Caco-2 (cell line): ENCODE measurements at regions not wholly inside any gene's neighbourhood (a gene's known extent, or its start where the extent isn't known, plus 50 kb on each side); places are given as distances from the start of the nearest gene placed in this dataset.
"Not testable (repeated sequence)": the region's sequence is repeated elsewhere in the genome, so short reads cannot be mapped to it uniquely, and the experiment has no call there.

Experiments used
- BruUV-seq: library from RNA; stranded (reverse); fragments of 400-500 nt; replicated peaks from 2 replicates; lab custom pipeline; 2021; lab: Mats Ljungman, UMichigan
- CTCF ChIA-PET: fragments of 300-600 bp; sonication (Branson Sonifier 250); formaldehyde crosslinking; loops from one replicate; lab custom pipeline; 2022; ENCODE audit warnings: antibody characterized with exemption; lab: Charles Lee
- POLR2A ChIA-PET: fragments of 300-600 bp; sonication (Branson Sonifier 250); formaldehyde crosslinking; loops from one replicate; lab custom pipeline; 2022; ENCODE audit warnings: antibody characterized with exemption; lab: Charles Lee
- DNase-seq, 2 experiments: peaks; one replicate each; pipeline versions ENCODE4 v3.0.0 to v3.0.0-alpha.2; 2020 to 2022
- H3K27me3 ChIP-seq: replicated peaks from 2 replicates; pipeline ENCODE4 v1.6.0; 2011; ENCODE audit warnings: low read length; ENCODE audit not compliant: control insufficient read depth, insufficient read depth
- H3K36me3 ChIP-seq: 2 replicates; pipeline ENCODE4 v1.5.1; 2011; ENCODE audit warnings: low read length; ENCODE audit not compliant: control insufficient read depth, insufficient read depth
- H3K4me1 ChIP-seq: fragments of 250-450 bp; sonication (Bioruptor Pico); 2 replicates; pipeline ENCODE4 v1.5.1; 2020; ENCODE audit warnings: mild to moderate bottlenecking
- H3K4me3 ChIP-seq: 2 replicates; pipeline ENCODE4 v1.5.1; 2011; ENCODE audit warnings: low read depth, mild to moderate bottlenecking, control low read depth, low read length
- H3K9me3 ChIP-seq: fragments of 250-450 bp; sonication (Bioruptor Pico); 2 replicates; pipeline ENCODE4 v1.5.1; 2020; ENCODE audit warnings: mild to moderate bottlenecking, moderate library complexity
- H3K27ac Mint-ChIP-seq: one replicate; pipeline ENCODE4 v1.8.0; 2022; ENCODE audit warnings: mixed read lengths; ENCODE audit not compliant: unreplicated experiment
- H3K27me3 Mint-ChIP-seq: one replicate; pipeline ENCODE4 v1.8.0; 2022; ENCODE audit warnings: mixed read lengths; ENCODE audit not compliant: insufficient read depth, unreplicated experiment
- H3K36me3 Mint-ChIP-seq: one replicate; pipeline ENCODE4 v1.8.0; 2022; ENCODE audit warnings: mild to moderate bottlenecking, mixed read lengths; ENCODE audit not compliant: insufficient read depth, unreplicated experiment
- H3K4me1 Mint-ChIP-seq: one replicate; pipeline ENCODE4 v1.8.0; 2022; ENCODE audit warnings: low read depth, mixed read lengths; ENCODE audit not compliant: unreplicated experiment
- H3K4me3 Mint-ChIP-seq: one replicate; pipeline ENCODE4 v1.8.0; 2022; ENCODE audit warnings: mild to moderate bottlenecking, moderate library complexity, mixed read lengths; ENCODE audit not compliant: unreplicated experiment
- H3K9me3 Mint-ChIP-seq: one replicate; pipeline ENCODE4 v1.8.0; 2022; ENCODE audit warnings: mixed read lengths; ENCODE audit not compliant: unreplicated experiment
- CTCF ChIP-seq, 2 experiments: fragments of 200-600 bp in 1 of 2; IDR thresholded peaks; 1 replicate in 1 of 2; 2 replicates in 1 of 2; pipeline versions ENCODE4 v1.5.1 to v1.8.0; 2011 to 2022; ENCODE audit warnings: antibody characterized with exemption in 1 of 2, control low read depth in 1 of 2, inconsistent platforms in 1 of 2, low read depth in 1 of 2, low read length in 1 of 2, mild to moderate bottlenecking in 1 of 2, moderate library complexity in 1 of 2; ENCODE audit not compliant: insufficient read depth in 1 of 2, severe bottlenecking in 1 of 2, unreplicated experiment in 1 of 2
- intact Hi-C: fragments of 100-400 bp; cut with micrococcal nuclease; formaldehyde crosslinking; loops from one replicate; pipeline ENCODE4 v1.10.0; 2022; ENCODE audit not compliant: unreplicated experiment

- H3K9me3 Mint-ChIP-seq: peaks cover 10% of the 10 kb centered on the region
- peaks cover 20% of the 10 kb centered on the region for H3K4me1 Mint-ChIP-seq
- peaks cover 7% of the 10 kb centered on the region; the same call in 1 of the 2 replicates for H3K9me3 ChIP-seq
- BruUV-seq: no TSS peak
- no peaks in the 10 kb centered on the region for H3K27me3 Mint-ChIP-seq
- H3K36me3 ChIP-seq: no peaks in the 10 kb centered on the region
- POLR2A ChIA-PET: no interaction called here
- peaks cover 30% of the 10 kb centered on the region for H3K36me3 Mint-ChIP-seq
- 0 out of 2 replicates have a peak, but pooled peaks cover 7% of the 10 kb centered on the region for H3K4me1 ChIP-seq
- intact Hi-C loops: no loop called here
- H3K27ac Mint-ChIP-seq: no peak overlapping the region
- no peak for DNase-seq
- CTCF ChIA-PET: no interaction called here
- H3K27me3 ChIP-seq: no peaks in the 10 kb centered on the region
- TF ChIP-seq CTCF (IDR thresholded peaks at IDR 0.05; ENCODE audit: insufficient read depth in 1 of 2, low read depth in 1 of 2, low read length in 1 of 2, severe bottlenecking in 1 of 2, unreplicated experiment in 1 of 2): no peak
- H3K4me3 ChIP-seq: no peak overlapping the region
- H3K4me3 Mint-ChIP-seq: no peak overlapping the region
Measured at GRCh38 chr3:11711876-11712275, 68.2 kb upstream of the VGLL4 start.

GRCh38 chr3:11709782-11710181 is 66.1 kb upstream of the VGLL4 start:
- ChIA-PET CTCF (no interaction called here), POLR2A (no interaction called here)
- no peak for DNase-seq
- Mint-ChIP-seq H3K4me1 (peaks cover 16% of the 10 kb centered on the region), H3K9me3 (peaks cover 10% of the 10 kb centered on the region), H3K27me3 (no peaks in the 10 kb centered on the region), H3K4me3 (no peak overlapping the region), H3K36me3 (peaks cover 35% of the 10 kb centered on the region), H3K27ac (no peak overlapping the region)
- intact Hi-C loops: no loop called here
- TF ChIP-seq CTCF (IDR thresholded peaks at IDR 0.05; ENCODE audit: insufficient read depth in 1 of 2, low read depth in 1 of 2, low read length in 1 of 2, severe bottlenecking in 1 of 2, unreplicated experiment in 1 of 2): no peak
- no TSS peak for BruUV-seq
- H3K4me1 ChIP-seq: 0 out of 2 replicates have a peak, but pooled peaks cover 12% of the 10 kb centered on the region
- no peaks in the 10 kb centered on the region for H3K27me3 ChIP-seq
- H3K36me3 ChIP-seq: no peaks in the 10 kb centered on the region
- H3K4me3 ChIP-seq: no peak overlapping the region
- H3K9me3 ChIP-seq: peaks cover 7% of the 10 kb centered on the region; the same call in 1 of the 2 replicates

GRCh38 chr3:11707084-11707483 is 63.4 kb upstream of the VGLL4 start:
- Mint-ChIP-seq H3K4me1 (peaks cover 12% of the 10 kb centered on the region), H3K36me3 (peaks cover 43% of the 10 kb centered on the region)
- H3K27me3 ChIP-seq, POLR2A ChIA-PET, H3K9me3 ChIP-seq, H3K27me3 Mint-ChIP-seq, DNase-seq, BruUV-seq, H3K27ac Mint-ChIP-seq, H3K4me3 Mint-ChIP-seq, H3K4me3 ChIP-seq, CTCF ChIA-PET, H3K9me3 Mint-ChIP-seq, H3K36me3 ChIP-seq: not testable (repeated sequence)
- H3K4me1 ChIP-seq: 0 out of 2 replicates have a peak, but pooled peaks cover 12% of the 10 kb centered on the region
- intact Hi-C loops: loop anchor here (1.0 kb wide), 1 partner anchor 39 kb away; no protein-coding TSS in a partner anchor
